ENCODE measurements at regions not wholly inside any gene's neighbourhood (a gene's known extent, or its start where the extent isn't known, plus 50 kb on each side); places are given as distances from the start of the nearest gene placed in this dataset.

DNA sequence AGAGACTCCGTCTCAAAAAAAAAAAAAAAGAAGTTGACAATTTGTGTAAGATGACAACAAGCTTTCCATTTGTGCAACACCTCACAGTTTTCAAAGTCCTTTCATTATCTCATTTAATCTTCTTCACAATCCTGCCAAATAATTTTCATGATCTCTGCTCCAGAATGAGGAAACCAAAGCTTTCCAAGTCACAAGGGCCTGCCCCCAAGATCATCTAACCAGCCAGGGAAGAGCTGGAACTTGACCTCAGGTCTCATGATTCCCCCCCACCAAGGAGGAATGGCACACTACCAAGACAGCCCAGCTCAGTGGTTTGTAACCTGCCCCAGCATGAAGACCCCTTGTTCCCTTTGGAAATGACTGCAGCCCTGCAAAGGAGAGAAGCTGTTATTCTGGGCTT is 74.0 kb upstream of the PIM1 start:
- DNase-seq (ENCODE audit: extremely low spot score, unreplicated experiment), result no peak
- no peak for TF ChIP-seq CTCF (conservative IDR thresholded peaks at IDR 0.05)
- Mint-ChIP-seq H3K4me3 (no peak overlapping the region), H3K27me3 (no peaks in the 10 kb centered on the region), H3K9me3 (no peaks in the 10 kb centered on the region), H3K4me1 (ENCODE audit: unreplicated experiment) (peaks cover 20% of the 10 kb centered on the region), H3K27ac (no peak overlapping the region), H3K36me3 (no peaks in the 10 kb centered on the region)

DNA sequence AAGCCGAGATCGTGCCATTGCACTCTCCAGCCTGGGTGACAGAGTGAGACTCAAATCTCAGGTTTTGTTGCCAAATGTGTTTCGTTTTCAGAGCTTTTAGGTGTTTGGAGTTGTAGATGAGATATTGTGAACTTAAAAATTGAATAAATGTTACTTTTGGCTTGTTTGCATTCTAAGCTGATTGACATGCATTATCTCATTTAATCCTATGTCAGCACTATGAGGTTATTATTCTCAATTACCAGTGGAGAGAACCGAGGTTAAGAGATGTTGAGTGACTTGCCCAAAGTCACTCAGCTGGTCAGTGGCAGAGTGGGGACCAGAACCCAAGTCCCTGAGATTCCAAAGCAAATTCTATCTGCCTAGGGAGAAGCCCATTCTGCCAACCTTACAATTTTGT is 72.6 kb upstream of the PIM1 start:
- H3K27ac Mint-ChIP-seq, result no peak overlapping the region
- H3K4me1 Mint-ChIP-seq (ENCODE audit: unreplicated experiment), result peaks cover 27% of the 10 kb centered on the region
- no peaks in the 10 kb centered on the region for H3K27me3 Mint-ChIP-seq
- H3K4me3 Mint-ChIP-seq, result no peak overlapping the region
- H3K36me3 Mint-ChIP-seq, result no peaks in the 10 kb centered on the region
- no peak for DNase-seq (ENCODE audit: extremely low spot score, unreplicated experiment)
- TF ChIP-seq CTCF (conservative IDR thresholded peaks at IDR 0.05), result no peak
- no peaks in the 10 kb centered on the region for H3K9me3 Mint-ChIP-seq

DNA sequence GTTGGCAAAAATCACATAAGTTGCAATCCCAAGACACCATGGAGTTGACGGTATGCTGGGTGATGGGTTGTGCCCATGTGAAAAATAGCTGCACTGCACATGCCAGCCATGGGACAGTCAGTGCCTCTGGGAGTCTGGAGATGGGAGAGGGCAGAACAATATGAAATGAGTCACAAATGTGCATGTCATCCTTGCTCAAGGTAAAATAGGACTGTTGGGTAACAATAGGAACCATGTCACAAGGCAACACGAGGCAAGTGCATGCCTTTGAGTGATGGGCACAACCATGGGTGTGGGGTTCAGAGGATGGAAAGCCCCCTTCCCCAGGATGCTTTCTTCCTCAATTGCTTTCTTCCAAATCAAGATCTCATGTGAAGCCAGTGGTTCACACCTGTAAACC is 70.5 kb upstream of the PIM1 start:
- Mint-ChIP-seq H3K9me3 (no peaks in the 10 kb centered on the region), H3K4me1 (ENCODE audit: unreplicated experiment) (peaks cover 31% of the 10 kb centered on the region), H3K27ac (peak overlapping the region; percentile 17), H3K27me3 (no peaks in the 10 kb centered on the region), H3K36me3 (no peaks in the 10 kb centered on the region), H3K4me3 (no peak overlapping the region)
- DNase-seq (ENCODE audit: extremely low spot score, unreplicated experiment), result no peak
- no peak for TF ChIP-seq CTCF (conservative IDR thresholded peaks at IDR 0.05)

DNA sequence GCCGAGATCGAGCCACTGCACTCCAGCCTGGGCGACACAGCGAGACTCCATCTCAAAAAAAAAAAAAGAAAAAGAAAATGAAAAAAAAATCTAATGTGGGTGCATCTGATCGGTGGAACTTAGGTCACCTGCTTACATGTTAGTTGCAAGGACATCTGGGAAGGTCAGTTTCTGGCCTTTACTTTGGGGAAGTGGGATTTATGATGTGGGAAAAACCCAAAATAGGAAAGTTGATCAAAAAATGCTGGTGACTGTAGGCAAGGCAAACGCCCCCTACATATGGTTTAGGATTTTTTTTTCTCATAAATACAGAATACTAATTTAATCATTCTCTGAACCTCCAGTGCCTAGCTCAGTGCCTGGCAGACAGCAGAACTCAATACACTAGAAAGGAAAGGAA is 69.2 kb upstream of the PIM1 start:
- no peak for TF ChIP-seq CTCF (conservative IDR thresholded peaks at IDR 0.05)
- Mint-ChIP-seq H3K27ac (peak overlapping the region; percentile 80), H3K4me3 (no peak overlapping the region)

DNA sequence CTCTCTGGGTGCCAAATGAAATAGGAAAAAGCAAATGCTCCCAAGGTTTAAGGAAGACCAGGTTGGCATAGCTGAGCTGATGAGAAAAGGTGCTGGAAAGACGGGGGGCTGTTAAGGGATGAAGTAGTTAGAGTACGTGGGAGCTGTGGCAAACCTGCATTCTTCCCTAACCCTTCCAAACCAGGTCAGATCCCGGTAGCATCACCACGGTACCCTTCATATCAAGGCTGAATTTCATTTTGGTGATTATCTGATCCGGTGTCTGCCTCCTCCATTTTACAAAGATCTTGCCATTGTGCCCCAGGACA is 68.0 kb upstream of the PIM1 start:
- Mint-ChIP-seq H3K9me3 (no peaks in the 10 kb centered on the region), H3K27ac (peak overlapping the region; percentile 98), H3K4me1 (ENCODE audit: unreplicated experiment) (peaks cover 41% of the 10 kb centered on the region), H3K36me3 (no peaks in the 10 kb centered on the region), H3K4me3 (peak overlapping the region; percentile 83), H3K27me3 (no peaks in the 10 kb centered on the region)
- no peak for DNase-seq (ENCODE audit: extremely low spot score, unreplicated experiment)
- no peak for TF ChIP-seq CTCF (conservative IDR thresholded peaks at IDR 0.05)

More for the DNA sequence above, 69.2 kb upstream of the PIM1 start:
- Mint-ChIP-seq H3K4me1 (ENCODE audit: unreplicated experiment) (peaks cover 39% of the 10 kb centered on the region), H3K27me3 (no peaks in the 10 kb centered on the region), H3K9me3 (no peaks in the 10 kb centered on the region), H3K36me3 (no peaks in the 10 kb centered on the region)
- DNase-seq (ENCODE audit: extremely low spot score, unreplicated experiment), result no peak

Measured in type B pancreatic cell (in vitro differentiated cells).